WTC11 (cell line): ENCODE measurements at regions not wholly inside any gene's neighbourhood (a gene's known extent, or its start where the extent isn't known, plus 50 kb on each side); places are given as distances from the start of the nearest gene placed in this dataset.

ENCODE experiments used
- ATAC-seq: fragments of 200-7000 bp; cut with Tn5 transposase; 2 replicates; pipeline ENCODE4 v1.10.0; 2021; ENCODE audit warnings: mild to moderate bottlenecking, moderate library complexity
- CTCF ChIA-PET: fragments of 300-600 bp; sonication (Branson Sonifier 250); formaldehyde crosslinking; loops from one replicate; lab custom pipeline; 2021; ENCODE audit warnings: antibody characterized with exemption; lab: Charles Lee
- POLR2A ChIA-PET: fragments of 350-600 bp; sonication (Branson Sonifier 250); formaldehyde crosslinking; loops from one replicate; lab custom pipeline; 2021; ENCODE audit warnings: antibody characterized with exemption; lab: Charles Lee
- DNase-seq: peaks from one replicate; pipeline ENCODE4 v3.0.0; 2021; ENCODE audit warnings: low spot score
- H3K27ac Mint-ChIP-seq: 2 replicates; pipeline ENCODE4 v1.8.0; 2021; ENCODE audit warnings: mixed read lengths
- H3K27me3 Mint-ChIP-seq: 2 replicates; pipeline ENCODE4 v1.8.0; 2021; ENCODE audit warnings: low read depth, mild to moderate bottlenecking, moderate library complexity, mixed read lengths
- H3K36me3 Mint-ChIP-seq: 2 replicates; pipeline ENCODE4 v1.8.0; 2021; ENCODE audit warnings: mixed read lengths
- H3K4me1 Mint-ChIP-seq: 2 replicates; pipeline ENCODE4 v1.8.0; 2022; ENCODE audit warnings: mixed read lengths
- H3K4me3 Mint-ChIP-seq: 2 replicates; pipeline ENCODE4 v1.8.0; 2021; ENCODE audit warnings: mild to moderate bottlenecking, moderate library complexity, mixed read lengths
- H3K9me3 Mint-ChIP-seq: 2 replicates; pipeline ENCODE4 v1.8.0; 2021; ENCODE audit warnings: mixed read lengths
- CREB1 ChIP-seq: sonication (generic); formaldehyde crosslinking; IDR thresholded peaks from 2 replicates; pipeline ENCODE4 v1.8.0; 2023; ENCODE audit warnings: mild to moderate bottlenecking, missing genetic modification reagents
- ESRRA ChIP-seq: sonication (generic); formaldehyde crosslinking; IDR thresholded peaks from 2 replicates; pipeline ENCODE4 v1.8.1; 2022; ENCODE audit warnings: mild to moderate bottlenecking, missing genetic modification reagents, borderline replicate concordance
- GABPB1 ChIP-seq: sonication (generic); formaldehyde crosslinking; IDR thresholded peaks from 2 replicates; pipeline ENCODE4 v1.8.1; 2023; ENCODE audit warnings: mild to moderate bottlenecking, missing genetic modification reagents
- HMGA2 ChIP-seq: fragments of 250-450 bp; sonication (Bioruptor Pico); IDR thresholded peaks from 2 replicates; pipeline ENCODE4 v1.4.0; 2021; ENCODE audit warnings: mild to moderate bottlenecking, moderate library complexity
- IRF2 ChIP-seq: sonication (generic); formaldehyde crosslinking; IDR thresholded peaks from 2 replicates; pipeline ENCODE4 v1.8.0; 2022; ENCODE audit warnings: low read depth, missing genetic modification reagents, borderline replicate concordance
- RELA ChIP-seq: sonication (generic); formaldehyde crosslinking; IDR thresholded peaks from 2 replicates; pipeline ENCODE4 v1.8.1; 2022; ENCODE audit warnings: missing genetic modification reagents, mild to moderate bottlenecking, borderline replicate concordance
- ZBTB21 ChIP-seq: sonication (generic); formaldehyde crosslinking; IDR thresholded peaks from 2 replicates; pipeline ENCODE4 v1.8.1; 2023; ENCODE audit warnings: mild to moderate bottlenecking, missing genetic modification reagents, borderline replicate concordance
- TF ChIP-seq, protein P1 (sequence below): sonication (generic); formaldehyde crosslinking; conservative IDR thresholded peaks from 2 replicates; pipeline ENCODE4 v1.8.1; 2023; ENCODE audit warnings: mild to moderate bottlenecking, low read depth, missing genetic modification reagents, moderate library complexity
- TF ChIP-seq, protein P2 (sequence below): fragments of 250-450 bp; sonication (Bioruptor Pico); IDR thresholded peaks from 2 replicates; pipeline ENCODE4 v1.9.0; 2021; ENCODE audit warnings: mild to moderate bottlenecking
- TF ChIP-seq, protein P3 (sequence below): fragments of 250-450 bp; sonication (Bioruptor Pico); IDR thresholded peaks from 2 replicates; pipeline ENCODE4 v1.9.0; 2021; ENCODE audit warnings: moderate library complexity, mild to moderate bottlenecking, inconsistent platforms, borderline replicate concordance
- TF ChIP-seq, protein P4 (sequence below): sonication (generic); formaldehyde crosslinking; IDR thresholded peaks from 2 replicates; pipeline ENCODE4 v1.8.1; 2023; ENCODE audit warnings: mild to moderate bottlenecking, missing genetic modification reagents, moderate library complexity
- TF ChIP-seq, protein P5 (sequence below): sonication (generic); formaldehyde crosslinking; IDR thresholded peaks from 2 replicates; pipeline ENCODE4 v1.8.1; 2023; ENCODE audit warnings: mild to moderate bottlenecking, missing genetic modification reagents
- TF ChIP-seq, protein P6 (sequence below): sonication (generic); formaldehyde crosslinking; IDR thresholded peaks from 2 replicates; pipeline ENCODE4 v1.8.0; 2022; ENCODE audit warnings: missing genetic modification reagents
- TF ChIP-seq, protein P7 (sequence below): sonication (generic); formaldehyde crosslinking; IDR thresholded peaks from 2 replicates; pipeline ENCODE4 v1.8.0; 2022; ENCODE audit warnings: mild to moderate bottlenecking, missing genetic modification reagents

DNA sequence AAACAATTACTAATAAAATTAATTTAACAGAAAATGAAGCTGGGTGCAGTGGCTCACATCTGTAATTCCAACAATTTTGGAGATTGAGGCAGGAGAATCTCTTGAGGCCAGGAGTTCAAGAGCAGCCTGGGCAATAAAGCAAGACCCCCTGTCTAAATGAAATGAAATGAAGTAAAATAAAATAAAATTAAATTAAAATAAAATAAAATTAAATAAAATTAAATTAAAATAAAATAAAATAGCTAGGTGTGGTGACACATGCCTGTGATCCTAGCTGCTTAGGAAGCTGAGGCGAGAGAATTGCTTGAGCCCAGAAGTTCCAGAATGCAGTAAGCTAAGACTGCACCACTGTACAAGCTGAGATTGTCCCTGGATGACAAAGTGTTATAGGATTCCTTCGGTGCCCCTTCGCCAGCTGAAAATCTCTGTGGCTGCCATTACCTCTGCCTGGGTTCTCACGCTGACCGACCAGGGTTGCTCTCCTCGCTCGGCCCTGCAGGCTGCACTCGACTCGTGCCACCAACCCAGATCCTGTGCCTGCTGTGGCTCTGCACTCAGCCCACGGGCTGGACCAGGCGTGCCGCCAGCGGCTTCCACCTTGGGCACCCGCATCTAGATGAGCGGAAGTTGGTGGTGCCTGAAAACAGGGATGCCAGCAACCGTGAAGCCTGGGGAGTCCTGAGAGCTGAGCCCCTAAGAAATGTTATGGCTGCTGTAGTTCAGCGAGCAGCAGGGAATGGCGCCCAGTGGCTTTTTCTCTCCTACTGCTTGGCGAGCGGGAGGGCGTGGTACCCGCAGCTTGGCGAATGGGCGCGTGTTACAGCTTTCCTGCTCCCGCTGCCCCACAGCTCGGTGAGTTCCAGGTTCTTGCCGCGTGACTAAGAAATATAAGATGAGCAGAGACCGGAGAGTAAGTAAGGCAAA is 539.2 kb upstream of the PCDH9 start:
- no peak overlapping the region for H3K27ac Mint-ChIP-seq
- peaks cover 20% of the 10 kb centered on the region for H3K36me3 Mint-ChIP-seq
- no peak for DNase-seq
- ChIA-PET POLR2A (no interaction called here), CTCF (no interaction called here)
- TF ChIP-seq GABPB1 (CRISPR knock-in tag): no peak
- peak; percentile 95 for TF ChIP-seq HMGA2
- ATAC-seq: no peak
- H3K9me3 Mint-ChIP-seq: peaks cover 24% of the 10 kb centered on the region
- no peaks in the 10 kb centered on the region for H3K27me3 Mint-ChIP-seq
- H3K4me3 Mint-ChIP-seq: no peak overlapping the region
- H3K4me1 Mint-ChIP-seq: peaks cover 5% of the 10 kb centered on the region

DNA sequence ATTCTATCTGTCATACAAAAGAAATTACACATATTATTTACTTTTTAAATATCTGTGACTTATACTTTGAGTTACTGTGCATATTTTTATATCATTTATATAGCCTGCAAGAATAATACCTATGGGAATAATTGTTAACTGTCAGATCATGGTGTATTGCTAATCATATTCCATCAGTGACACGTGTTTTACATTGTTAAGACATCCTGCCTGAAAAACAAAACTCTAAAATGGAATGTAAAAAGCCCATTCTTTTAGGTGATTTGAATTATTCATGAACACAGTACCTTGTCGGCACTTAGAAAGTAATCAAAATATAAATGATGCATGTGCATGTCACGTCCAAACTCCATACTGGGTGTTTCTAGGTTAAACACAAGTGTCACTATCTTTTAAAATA is 533.8 kb upstream of the PCDH9 start:
- ChIA-PET POLR2A (no interaction called here), CTCF (no interaction called here)
- Mint-ChIP-seq H3K27me3 (no peaks in the 10 kb centered on the region), H3K36me3 (no peaks in the 10 kb centered on the region), H3K9me3 (peaks cover 7% of the 10 kb centered on the region), H3K4me3 (no peak overlapping the region), H3K27ac (no peak overlapping the region), H3K4me1 (peaks cover 28% of the 10 kb centered on the region)
- TF ChIP-seq, protein P1, sequence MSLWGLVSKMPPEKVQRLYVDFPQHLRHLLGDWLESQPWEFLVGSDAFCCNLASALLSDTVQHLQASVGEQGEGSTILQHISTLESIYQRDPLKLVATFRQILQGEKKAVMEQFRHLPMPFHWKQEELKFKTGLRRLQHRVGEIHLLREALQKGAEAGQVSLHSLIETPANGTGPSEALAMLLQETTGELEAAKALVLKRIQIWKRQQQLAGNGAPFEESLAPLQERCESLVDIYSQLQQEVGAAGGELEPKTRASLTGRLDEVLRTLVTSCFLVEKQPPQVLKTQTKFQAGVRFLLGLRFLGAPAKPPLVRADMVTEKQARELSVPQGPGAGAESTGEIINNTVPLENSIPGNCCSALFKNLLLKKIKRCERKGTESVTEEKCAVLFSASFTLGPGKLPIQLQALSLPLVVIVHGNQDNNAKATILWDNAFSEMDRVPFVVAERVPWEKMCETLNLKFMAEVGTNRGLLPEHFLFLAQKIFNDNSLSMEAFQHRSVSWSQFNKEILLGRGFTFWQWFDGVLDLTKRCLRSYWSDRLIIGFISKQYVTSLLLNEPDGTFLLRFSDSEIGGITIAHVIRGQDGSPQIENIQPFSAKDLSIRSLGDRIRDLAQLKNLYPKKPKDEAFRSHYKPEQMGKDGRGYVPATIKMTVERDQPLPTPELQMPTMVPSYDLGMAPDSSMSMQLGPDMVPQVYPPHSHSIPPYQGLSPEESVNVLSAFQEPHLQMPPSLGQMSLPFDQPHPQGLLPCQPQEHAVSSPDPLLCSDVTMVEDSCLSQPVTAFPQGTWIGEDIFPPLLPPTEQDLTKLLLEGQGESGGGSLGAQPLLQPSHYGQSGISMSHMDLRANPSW: no peak
- TF ChIP-seq ESRRA (CRISPR knock-in tag): no peak
- TF ChIP-seq IRF2 (CRISPR knock-in tag): no peak
- TF ChIP-seq, protein P2, sequence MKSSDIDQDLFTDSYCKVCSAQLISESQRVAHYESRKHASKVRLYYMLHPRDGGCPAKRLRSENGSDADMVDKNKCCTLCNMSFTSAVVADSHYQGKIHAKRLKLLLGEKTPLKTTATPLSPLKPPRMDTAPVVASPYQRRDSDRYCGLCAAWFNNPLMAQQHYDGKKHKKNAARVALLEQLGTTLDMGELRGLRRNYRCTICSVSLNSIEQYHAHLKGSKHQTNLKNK (CRISPR knock-in tag): no peak
- no peak for TF ChIP-seq RELA (CRISPR knock-in tag)
- ATAC-seq (no peak), DNase-seq (no peak)

DNA sequence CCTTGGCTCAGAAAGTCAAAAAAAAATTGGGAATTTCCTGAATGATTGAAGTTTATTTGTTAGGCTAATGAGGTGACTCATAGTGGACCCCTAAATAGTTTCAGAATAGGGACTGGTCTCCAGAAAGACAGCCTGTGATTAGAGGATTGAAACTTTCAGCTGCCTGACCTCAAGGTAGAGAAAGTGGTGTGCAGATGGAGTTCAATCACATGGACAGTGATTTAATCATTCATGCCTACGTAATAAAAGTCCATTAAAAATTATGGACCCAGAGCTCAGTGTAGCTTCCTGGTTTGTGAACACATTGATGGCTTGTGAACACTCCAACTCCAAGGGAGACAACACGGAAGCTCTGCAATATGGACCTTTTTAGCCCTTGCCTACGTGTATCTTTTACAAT is 533.2 kb upstream of the PCDH9 start:
- Mint-ChIP-seq H3K36me3 (no peaks in the 10 kb centered on the region), H3K9me3 (peaks cover 7% of the 10 kb centered on the region), H3K27ac (no peak overlapping the region), H3K4me3 (no peak overlapping the region), H3K27me3 (no peaks in the 10 kb centered on the region), H3K4me1 (peaks cover 28% of the 10 kb centered on the region)
- TF ChIP-seq, protein P3, sequence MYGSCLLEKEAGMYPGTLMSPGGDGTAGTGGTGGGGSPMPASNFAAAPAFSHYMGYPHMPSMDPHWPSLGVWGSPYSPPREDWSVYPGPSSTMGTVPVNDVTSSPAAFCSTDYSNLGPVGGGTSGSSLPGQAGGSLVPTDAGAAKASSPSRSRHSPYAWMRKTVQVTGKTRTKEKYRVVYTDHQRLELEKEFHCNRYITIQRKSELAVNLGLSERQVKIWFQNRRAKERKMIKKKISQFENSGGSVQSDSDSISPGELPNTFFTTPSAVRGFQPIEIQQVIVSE (CRISPR knock-in tag): no peak
- TF ChIP-seq, protein P4, sequence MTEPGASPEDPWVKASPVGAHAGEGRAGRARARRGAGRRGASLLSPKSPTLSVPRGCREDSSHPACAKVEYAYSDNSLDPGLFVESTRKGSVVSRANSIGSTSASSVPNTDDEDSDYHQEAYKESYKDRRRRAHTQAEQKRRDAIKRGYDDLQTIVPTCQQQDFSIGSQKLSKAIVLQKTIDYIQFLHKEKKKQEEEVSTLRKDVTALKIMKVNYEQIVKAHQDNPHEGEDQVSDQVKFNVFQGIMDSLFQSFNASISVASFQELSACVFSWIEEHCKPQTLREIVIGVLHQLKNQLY (CRISPR knock-in tag): no peak
- TF ChIP-seq, protein P5, sequence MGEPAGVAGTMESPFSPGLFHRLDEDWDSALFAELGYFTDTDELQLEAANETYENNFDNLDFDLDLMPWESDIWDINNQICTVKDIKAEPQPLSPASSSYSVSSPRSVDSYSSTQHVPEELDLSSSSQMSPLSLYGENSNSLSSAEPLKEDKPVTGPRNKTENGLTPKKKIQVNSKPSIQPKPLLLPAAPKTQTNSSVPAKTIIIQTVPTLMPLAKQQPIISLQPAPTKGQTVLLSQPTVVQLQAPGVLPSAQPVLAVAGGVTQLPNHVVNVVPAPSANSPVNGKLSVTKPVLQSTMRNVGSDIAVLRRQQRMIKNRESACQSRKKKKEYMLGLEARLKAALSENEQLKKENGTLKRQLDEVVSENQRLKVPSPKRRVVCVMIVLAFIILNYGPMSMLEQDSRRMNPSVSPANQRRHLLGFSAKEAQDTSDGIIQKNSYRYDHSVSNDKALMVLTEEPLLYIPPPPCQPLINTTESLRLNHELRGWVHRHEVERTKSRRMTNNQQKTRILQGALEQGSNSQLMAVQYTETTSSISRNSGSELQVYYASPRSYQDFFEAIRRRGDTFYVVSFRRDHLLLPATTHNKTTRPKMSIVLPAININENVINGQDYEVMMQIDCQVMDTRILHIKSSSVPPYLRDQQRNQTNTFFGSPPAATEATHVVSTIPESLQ: no peak
- TF ChIP-seq GABPB1 (CRISPR knock-in tag) (no peak), CREB1 (CRISPR knock-in tag) (no peak), ZBTB21 (no peak)
- TF ChIP-seq, protein P6, sequence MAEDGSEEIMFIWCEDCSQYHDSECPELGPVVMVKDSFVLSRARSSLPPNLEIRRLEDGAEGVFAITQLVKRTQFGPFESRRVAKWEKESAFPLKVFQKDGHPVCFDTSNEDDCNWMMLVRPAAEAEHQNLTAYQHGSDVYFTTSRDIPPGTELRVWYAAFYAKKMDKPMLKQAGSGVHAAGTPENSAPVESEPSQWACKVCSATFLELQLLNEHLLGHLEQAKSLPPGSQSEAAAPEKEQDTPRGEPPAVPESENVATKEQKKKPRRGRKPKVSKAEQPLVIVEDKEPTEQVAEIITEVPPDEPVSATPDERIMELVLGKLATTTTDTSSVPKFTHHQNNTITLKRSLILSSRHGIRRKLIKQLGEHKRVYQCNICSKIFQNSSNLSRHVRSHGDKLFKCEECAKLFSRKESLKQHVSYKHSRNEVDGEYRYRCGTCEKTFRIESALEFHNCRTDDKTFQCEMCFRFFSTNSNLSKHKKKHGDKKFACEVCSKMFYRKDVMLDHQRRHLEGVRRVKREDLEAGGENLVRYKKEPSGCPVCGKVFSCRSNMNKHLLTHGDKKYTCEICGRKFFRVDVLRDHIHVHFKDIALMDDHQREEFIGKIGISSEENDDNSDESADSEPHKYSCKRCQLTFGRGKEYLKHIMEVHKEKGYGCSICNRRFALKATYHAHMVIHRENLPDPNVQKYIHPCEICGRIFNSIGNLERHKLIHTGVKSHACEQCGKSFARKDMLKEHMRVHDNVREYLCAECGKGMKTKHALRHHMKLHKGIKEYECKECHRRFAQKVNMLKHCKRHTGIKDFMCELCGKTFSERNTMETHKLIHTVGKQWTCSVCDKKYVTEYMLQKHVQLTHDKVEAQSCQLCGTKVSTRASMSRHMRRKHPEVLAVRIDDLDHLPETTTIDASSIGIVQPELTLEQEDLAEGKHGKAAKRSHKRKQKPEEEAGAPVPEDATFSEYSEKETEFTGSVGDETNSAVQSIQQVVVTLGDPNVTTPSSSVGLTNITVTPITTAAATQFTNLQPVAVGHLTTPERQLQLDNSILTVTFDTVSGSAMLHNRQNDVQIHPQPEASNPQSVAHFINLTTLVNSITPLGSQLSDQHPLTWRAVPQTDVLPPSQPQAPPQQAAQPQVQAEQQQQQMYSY (CRISPR knock-in tag): no peak
- TF ChIP-seq, protein P7, sequence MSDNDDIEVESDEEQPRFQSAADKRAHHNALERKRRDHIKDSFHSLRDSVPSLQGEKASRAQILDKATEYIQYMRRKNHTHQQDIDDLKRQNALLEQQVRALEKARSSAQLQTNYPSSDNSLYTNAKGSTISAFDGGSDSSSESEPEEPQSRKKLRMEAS (CRISPR knock-in tag): no peak
- no peak for DNase-seq
- POLR2A ChIA-PET: no interaction called here
- ATAC-seq: peak; percentile 44
- CTCF ChIA-PET: no interaction called here
